ENCODE measurements at regions not wholly inside any gene's neighbourhood (a gene's known extent, or its start where the extent isn't known, plus 50 kb on each side); places are given as distances from the start of the nearest gene placed in this dataset.

GRCh38 chr3:135581806-135582205 lies 383.7 kb upstream of the PPP2R3A start (continued):
- TF ChIP-seq MGA (IDR thresholded peaks at IDR 0.05): no peak
- no peak for TF ChIP-seq DNMT1 (IDR thresholded peaks at IDR 0.05)
- TF ChIP-seq PHF21A (IDR thresholded peaks at IDR 0.05; ENCODE audit: borderline replicate concordance, low read depth): no peak
- TF ChIP-seq ATF4 (CRISPR knock-in tag; IDR thresholded peaks at IDR 0.05): no peak
- no peak for TF ChIP-seq ZNF212 (CRISPR knock-in tag; IDR thresholded peaks at IDR 0.05)
- no peak for TF ChIP-seq ZNF445 (CRISPR knock-in tag; IDR thresholded peaks at IDR 0.05; ENCODE audit: low read depth)
- no peak; a peak in 1 of 4 replicates for TF ChIP-seq RCOR1 (IDR thresholded peaks at IDR 0.05; ENCODE audit: borderline replicate concordance in 1 of 2, low read depth in 2 of 2, low read length in 2 of 2)
- TF ChIP-seq ID3 (CRISPR knock-in tag; IDR thresholded peaks at IDR 0.05): no peak
- TF ChIP-seq ID3 (tag; IDR thresholded peaks at IDR 0.05): no peak
- no peak for TF ChIP-seq ARID3A (IDR thresholded peaks at IDR 0.05; ENCODE audit: borderline replicate concordance, low read depth, low read length)
- TF ChIP-seq ETS2 (tag; IDR thresholded peaks at IDR 0.05; ENCODE audit: borderline replicate concordance, poor library complexity, severe bottlenecking): no peak
- TF ChIP-seq HDGF (IDR thresholded peaks at IDR 0.05): no peak
- TF ChIP-seq FOXK1 (CRISPR knock-in tag; IDR thresholded peaks at IDR 0.05; ENCODE audit: borderline replicate concordance): no peak
- no peak for TF ChIP-seq ZNF282 (CRISPR knock-in tag; IDR thresholded peaks at IDR 0.05)
- TF ChIP-seq GATAD2B (IDR thresholded peaks at IDR 0.05; ENCODE audit: borderline replicate concordance): 0 out of 2 replicates have a peak, but pooled peaks have one; percentile 32

Measured in K562 (cell line).